B cell (primary cell): ENCODE measurements at regions not wholly inside any gene's neighbourhood (a gene's known extent, or its start where the extent isn't known, plus 50 kb on each side); places are given as distances from the start of the nearest gene placed in this dataset.

Source experiments
- ATAC-seq: fragments of 200-7000 bp; cut with Tn5 transposase; one replicate; pipeline ENCODE4 v1.10.0; 2021; ENCODE audit warnings: low read depth, mild to moderate bottlenecking, moderate number of reproducible peaks, moderate library complexity
- CTCF ChIA-PET: fragments of 350-600 bp; sonication (Branson Sonifier 250); formaldehyde crosslinking; loops from one replicate; lab custom pipeline; 2021; ENCODE audit warnings: antibody characterized with exemption, inconsistent platforms; lab: Charles Lee
- POLR2A ChIA-PET: fragments of 350-600 bp; sonication (Branson Sonifier 250); formaldehyde crosslinking; loops from one replicate; lab custom pipeline; 2021; ENCODE audit warnings: antibody characterized with exemption; lab: Charles Lee
- DNase-seq: peaks from one replicate; pipeline ENCODE4 v3.0.0; 2013
- H2AFZ ChIP-seq: 2 replicates; pipeline ENCODE4 v1.6.1; 2012; ENCODE audit warnings: mild to moderate bottlenecking, low read depth, low read length; ENCODE audit not compliant: insufficient read depth, poor library complexity, severe bottlenecking
- H3K27ac ChIP-seq, 2 donors: 1 replicate in 1 of 2; 2 replicates in 1 of 2; pipeline ENCODE4 v1.5.1; 2012 to 2013; ENCODE audit warnings: low read length in 2 of 2, mild to moderate bottlenecking in 2 of 2, moderate library complexity in 1 of 2
- H3K27me3 ChIP-seq, 4 experiments: fragments of 200-600 bp in 1 of 4; sonication (generic) in 1 of 4; replicated peaks in 1 of 4; 1 replicate in 2 of 4; 2 replicates in 2 of 4; pipeline versions ENCODE4 v1.6.1 to v1.7.0; 2013 to 2016; ENCODE audit warnings: low read length in 3 of 4, mild to moderate bottlenecking in 2 of 4, mixed read lengths in 1 of 4, moderate library complexity in 1 of 4; ENCODE audit not compliant: insufficient read depth in 4 of 4, control insufficient read depth in 3 of 4; ENCODE audit errors: control extremely low read depth in 1 of 4
- H3K36me3 ChIP-seq, 2 experiments: replicated peaks in 1 of 2; 1 replicate in 1 of 2; 2 replicates in 1 of 2; pipeline versions ENCODE4 v1.6.1 to v1.7.1; 2013; ENCODE audit warnings: low read length in 1 of 2; ENCODE audit not compliant: insufficient read depth in 2 of 2, control insufficient read depth in 1 of 2; ENCODE audit errors: control extremely low read depth in 1 of 2, extremely low read depth in 1 of 2
- H3K4me1 ChIP-seq, 2 donors: fragments of 200-600 bp in 1 of 2; sonication (generic) in 1 of 2; 1 replicate in 1 of 2; 2 replicates in 1 of 2; pipeline versions ENCODE4 v1.5.1 to v1.6.1; 2013 to 2017; ENCODE audit warnings: low read length in 2 of 2; ENCODE audit not compliant: control insufficient read depth in 2 of 2, insufficient read depth in 2 of 2
- H3K4me2 ChIP-seq: replicated peaks from 2 replicates; pipeline ENCODE3; 2012; ENCODE audit warnings: mild to moderate bottlenecking, low read depth, low read length; ENCODE audit not compliant: poor library complexity, severe bottlenecking
- H3K4me3 ChIP-seq, 5 experiments: fragments of 200-600 bp in 1 of 5; sonication (generic) in 1 of 5; 1 replicate in 3 of 5; 2 replicates in 2 of 5; pipeline versions ENCODE4 v1.5.1 to v1.7.0; 2011 to 2016; ENCODE audit warnings: low read length in 4 of 5, mild to moderate bottlenecking in 4 of 5, low read depth in 2 of 5, control low read depth in 1 of 5, moderate library complexity in 1 of 5; ENCODE audit not compliant: insufficient read depth in 1 of 5; ENCODE audit errors: control extremely low read depth in 1 of 5, extremely low read depth in 1 of 5
- H3K79me2 ChIP-seq: fragments of 200-600 bp; sonication (generic); one replicate; pipeline ENCODE4 v1.6.0; 2016; ENCODE audit warnings: low read length; ENCODE audit not compliant: control insufficient read depth, insufficient read depth
- H3K9ac ChIP-seq: fragments of 200-600 bp; sonication (generic); 2 replicates; pipeline ENCODE4 v1.6.1; 2017; ENCODE audit warnings: mild to moderate bottlenecking, low read length, moderate library complexity
- H3K9me3 ChIP-seq, 3 donors: one replicate each; pipeline versions ENCODE4 v1.6.1 to v1.7.1; 2013; ENCODE audit warnings: low read length in 2 of 3; ENCODE audit not compliant: control insufficient read depth in 2 of 3, insufficient read depth in 1 of 3; ENCODE audit errors: control extremely low read depth in 1 of 3
- H4K20me1 ChIP-seq: 2 replicates; pipeline ENCODE4 v1.6.0; 2012; ENCODE audit warnings: mild to moderate bottlenecking, low read length; ENCODE audit not compliant: insufficient read depth, control insufficient read depth, poor library complexity, severe bottlenecking
- H3K27ac Mint-ChIP-seq: one replicate; pipeline ENCODE4 v1.8.0; 2021; ENCODE audit warnings: mixed read lengths
- H3K27me3 Mint-ChIP-seq: one replicate; pipeline ENCODE4 v1.8.0; 2021; ENCODE audit warnings: mixed read lengths
- H3K4me1 Mint-ChIP-seq: one replicate; pipeline ENCODE4 v1.8.0; 2021; ENCODE audit warnings: mixed read lengths
- H3K4me3 Mint-ChIP-seq: one replicate; pipeline ENCODE4 v1.8.0; 2021; ENCODE audit warnings: mixed read lengths
- H3K9me3 Mint-ChIP-seq: one replicate; pipeline ENCODE4 v1.8.0; 2022; ENCODE audit warnings: mixed read lengths; ENCODE audit not compliant: insufficient read depth
- EZH2 ChIP-seq: IDR thresholded peaks from 2 replicates; pipeline ENCODE4 v1.6.1; 2012; ENCODE audit warnings: borderline replicate concordance, low read depth, mild to moderate bottlenecking, moderate library complexity, low read length; ENCODE audit not compliant: insufficient read depth, poor library complexity, severe bottlenecking
- WGBS: methylation state at CpG from one replicate; pipeline ENCODE4 v1.1.5; 2013; ENCODE audit warnings: missing lambda C conversion rate; ENCODE audit not compliant: insufficient coverage; 5-methylcytosine and 5-hydroxymethylcytosine counted together
- intact Hi-C: fragments of 100-400 bp; cut with micrococcal nuclease; formaldehyde crosslinking; loops from one replicate; pipeline ENCODE4 v1.10.0; 2022
- TF ChIP-seq, protein P1 (sequence below): fragments of 200-600 bp; IDR thresholded peaks from one replicate; pipeline ENCODE4 v1.8.0; 2022; ENCODE audit warnings: antibody characterized with exemption, mild to moderate bottlenecking

GRCh38 chr7:142376356-142376997 is 118.6 kb upstream of the PRSS58 start:
- H3K36me3 ChIP-seq: no peaks in the 10 kb centered on the region
- H4K20me1 ChIP-seq: no peaks in the 10 kb centered on the region
- H3K27ac Mint-ChIP-seq: no peak overlapping the region
- H3K9me3 ChIP-seq: no peaks in the 10 kb centered on the region
- no peaks in the 10 kb centered on the region for H3K4me1 Mint-ChIP-seq
- no peak overlapping the region for H3K4me3 Mint-ChIP-seq
- H3K4me2 ChIP-seq: no peak overlapping the region
- H3K4me3 ChIP-seq: no peak overlapping the region
- DNase-seq: no peak
- H3K9me3 Mint-ChIP-seq: no peaks in the 10 kb centered on the region
- WGBS: 38% methylated on average over 1 of the region's 6 CpGs
- POLR2A ChIA-PET: no interaction called here
- no peak overlapping the region for H3K27ac ChIP-seq
- CTCF ChIA-PET: no interaction called here
- intact Hi-C loops: no loop called here
- no peaks in the 10 kb centered on the region for H3K79me2 ChIP-seq
- no peaks in the 10 kb centered on the region for H3K27me3 ChIP-seq
- no peak for TF ChIP-seq EZH2
- TF ChIP-seq, protein P1, sequence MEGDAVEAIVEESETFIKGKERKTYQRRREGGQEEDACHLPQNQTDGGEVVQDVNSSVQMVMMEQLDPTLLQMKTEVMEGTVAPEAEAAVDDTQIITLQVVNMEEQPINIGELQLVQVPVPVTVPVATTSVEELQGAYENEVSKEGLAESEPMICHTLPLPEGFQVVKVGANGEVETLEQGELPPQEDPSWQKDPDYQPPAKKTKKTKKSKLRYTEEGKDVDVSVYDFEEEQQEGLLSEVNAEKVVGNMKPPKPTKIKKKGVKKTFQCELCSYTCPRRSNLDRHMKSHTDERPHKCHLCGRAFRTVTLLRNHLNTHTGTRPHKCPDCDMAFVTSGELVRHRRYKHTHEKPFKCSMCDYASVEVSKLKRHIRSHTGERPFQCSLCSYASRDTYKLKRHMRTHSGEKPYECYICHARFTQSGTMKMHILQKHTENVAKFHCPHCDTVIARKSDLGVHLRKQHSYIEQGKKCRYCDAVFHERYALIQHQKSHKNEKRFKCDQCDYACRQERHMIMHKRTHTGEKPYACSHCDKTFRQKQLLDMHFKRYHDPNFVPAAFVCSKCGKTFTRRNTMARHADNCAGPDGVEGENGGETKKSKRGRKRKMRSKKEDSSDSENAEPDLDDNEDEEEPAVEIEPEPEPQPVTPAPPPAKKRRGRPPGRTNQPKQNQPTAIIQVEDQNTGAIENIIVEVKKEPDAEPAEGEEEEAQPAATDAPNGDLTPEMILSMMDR: no peak
- ATAC-seq: no peak
- no peaks in the 10 kb centered on the region for H3K4me1 ChIP-seq
- no peak overlapping the region for H3K9ac ChIP-seq
- H2AFZ ChIP-seq: no peak overlapping the region
- peaks cover 9% of the 10 kb centered on the region for H3K27me3 Mint-ChIP-seq

DNA sequence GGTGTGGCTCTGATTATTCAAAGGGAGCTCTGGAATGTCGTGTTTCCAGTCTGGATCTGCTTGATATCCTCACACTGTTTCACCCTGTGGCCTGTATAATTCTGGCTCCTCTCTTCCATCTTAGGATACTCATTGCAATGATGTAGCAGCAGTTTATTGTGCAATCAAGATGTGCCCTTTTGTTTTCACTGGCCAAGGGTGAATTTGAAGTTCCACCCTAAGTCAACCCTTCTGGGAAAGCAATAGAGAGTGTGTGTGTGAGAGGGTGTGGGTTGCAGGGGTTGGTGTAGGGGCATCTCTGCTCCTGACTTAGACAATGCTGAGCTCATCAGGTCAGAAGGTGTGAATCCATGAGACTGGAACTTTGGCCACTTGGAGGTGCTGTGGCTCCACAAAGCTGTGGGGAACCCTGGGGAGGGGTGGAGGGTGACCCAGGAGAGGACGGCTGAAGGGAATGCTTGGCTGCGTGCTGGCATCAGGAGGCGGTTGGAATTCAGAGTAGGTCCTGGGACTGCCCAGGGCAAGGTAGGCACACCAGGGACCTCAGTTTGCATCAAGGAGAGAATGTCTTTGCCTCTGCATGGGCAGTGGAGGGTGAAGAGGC is 118.0 kb upstream of the PRSS58 start:
- H3K36me3 ChIP-seq: no peaks in the 10 kb centered on the region

More for the DNA sequence above, 118.0 kb upstream of the PRSS58 start:
- Mint-ChIP-seq H3K27me3 (peaks cover 7% of the 10 kb centered on the region), H3K4me1 (no peaks in the 10 kb centered on the region), H3K9me3 (no peaks in the 10 kb centered on the region), H3K4me3 (no peak overlapping the region), H3K27ac (no peak overlapping the region)
- Histone ChIP-seq H3K27ac (no peak overlapping the region), H3K27me3 (no peaks in the 10 kb centered on the region), H2AFZ (no peak overlapping the region), H3K4me3 (no peak overlapping the region), H3K9me3 (no peaks in the 10 kb centered on the region), H3K4me1 (no peaks in the 10 kb centered on the region), H3K9ac (no peak overlapping the region), H3K4me2 (no peak overlapping the region), H3K79me2 (no peaks in the 10 kb centered on the region), H4K20me1 (no peaks in the 10 kb centered on the region)
- WGBS: 81% methylated on average over 4 of the region's 4 CpGs
- DNase-seq (no peak), ATAC-seq (no peak)
- POLR2A ChIA-PET: no interaction called here
- CTCF ChIA-PET: interaction anchor here (0.7 kb wide), 1 partner anchor 135 kb away, joined by 5 read pairs; no protein-coding TSS in a partner anchor
- TF ChIP-seq, protein P1: no peak
- TF ChIP-seq EZH2: no peak
- intact Hi-C loops: no loop called here
